HG03521 (cell line): ENCODE measurements at regions not wholly inside any gene's neighbourhood (a gene's known extent, or its start where the extent isn't known, plus 50 kb on each side); places are given as distances from the start of the nearest gene placed in this dataset.
"Not testable (repeated sequence)": the region's sequence is repeated elsewhere in the genome, so short reads cannot be mapped to it uniquely, and the experiment has no call there.

ENCODE experiments used
- ATAC-seq: cut with Tn5 transposase; IDR thresholded peaks from one replicate; pipeline ENCODE4 v1.9.1; 2021; ENCODE audit warnings: mild to moderate bottlenecking, moderate library complexity; ENCODE audit not compliant: unreplicated experiment

DNA sequence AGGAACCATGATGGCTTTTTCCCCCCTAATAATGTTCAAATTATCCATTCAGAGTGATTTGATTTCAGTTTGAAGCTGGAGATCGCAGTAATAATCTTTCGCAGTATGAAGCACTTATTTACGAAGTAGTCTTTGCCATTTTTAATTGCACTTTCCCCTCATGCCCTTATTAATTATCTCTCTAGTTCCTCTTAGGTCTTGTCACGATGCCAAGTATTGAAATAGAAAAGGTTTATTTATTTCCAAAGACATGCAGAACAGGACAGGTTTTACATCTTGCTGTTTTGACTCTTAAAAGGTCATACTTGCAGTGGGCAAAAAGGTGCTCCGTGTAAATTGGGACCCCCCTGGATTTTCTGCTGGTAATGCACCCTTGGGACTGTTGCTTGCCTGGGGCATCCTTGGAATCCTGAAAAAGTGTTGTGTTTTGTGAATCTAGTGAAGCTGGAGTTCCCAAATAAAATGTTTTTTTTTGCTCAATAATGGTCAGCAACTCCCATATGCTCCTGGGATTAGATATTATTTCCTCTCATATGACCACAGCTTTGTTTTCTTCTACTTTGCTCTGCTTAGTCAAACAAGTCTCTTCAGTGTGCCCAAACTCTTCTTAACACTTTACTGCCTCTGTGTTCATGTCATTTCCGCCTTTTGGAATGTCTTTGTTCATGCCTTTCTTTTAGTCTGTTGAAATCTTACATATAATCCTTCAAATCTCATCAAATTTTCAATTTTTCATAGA lies 278.3 kb downstream of the TMEM38B start:
- ATAC-seq = no peak

- ATAC-seq = no peak
Observed at GRCh38 chr9:105973951-105974351, 279.6 kb downstream of the TMEM38B start.

- no peak for ATAC-seq
Observed at GRCh38 chr9:105975886-105976645, 281.7 kb downstream of the TMEM38B start.

GRCh38 chr9:105978336-105978735 lies 284.0 kb downstream of the TMEM38B start:
- no peak for ATAC-seq

- no peak for ATAC-seq
Observed at GRCh38 chr9:105978826-105979225, 284.5 kb downstream of the TMEM38B start.

- no peak for ATAC-seq
Observed at GRCh38 chr9:105979290-105979689, 284.9 kb downstream of the TMEM38B start.

DNA sequence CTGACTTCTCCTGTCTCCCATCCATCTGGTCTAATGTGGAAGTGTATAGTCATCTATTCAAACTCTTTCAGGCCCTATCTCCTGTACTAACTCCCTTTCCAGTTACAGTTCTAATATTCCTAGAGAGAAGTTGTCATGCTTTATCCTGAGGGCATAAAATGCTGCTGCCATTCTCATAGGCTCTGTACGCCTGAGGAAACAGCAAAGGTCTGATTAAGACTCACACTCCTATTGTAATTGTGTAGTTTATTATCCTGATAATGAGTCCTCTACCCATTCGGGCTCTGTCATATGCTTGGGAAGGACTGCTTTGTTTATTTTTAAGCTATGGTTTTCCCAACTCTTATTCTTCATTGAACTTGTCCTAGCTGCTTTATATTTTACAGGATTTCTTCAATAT lies 290.4 kb downstream of the TMEM38B start:
- no peak for ATAC-seq

DNA sequence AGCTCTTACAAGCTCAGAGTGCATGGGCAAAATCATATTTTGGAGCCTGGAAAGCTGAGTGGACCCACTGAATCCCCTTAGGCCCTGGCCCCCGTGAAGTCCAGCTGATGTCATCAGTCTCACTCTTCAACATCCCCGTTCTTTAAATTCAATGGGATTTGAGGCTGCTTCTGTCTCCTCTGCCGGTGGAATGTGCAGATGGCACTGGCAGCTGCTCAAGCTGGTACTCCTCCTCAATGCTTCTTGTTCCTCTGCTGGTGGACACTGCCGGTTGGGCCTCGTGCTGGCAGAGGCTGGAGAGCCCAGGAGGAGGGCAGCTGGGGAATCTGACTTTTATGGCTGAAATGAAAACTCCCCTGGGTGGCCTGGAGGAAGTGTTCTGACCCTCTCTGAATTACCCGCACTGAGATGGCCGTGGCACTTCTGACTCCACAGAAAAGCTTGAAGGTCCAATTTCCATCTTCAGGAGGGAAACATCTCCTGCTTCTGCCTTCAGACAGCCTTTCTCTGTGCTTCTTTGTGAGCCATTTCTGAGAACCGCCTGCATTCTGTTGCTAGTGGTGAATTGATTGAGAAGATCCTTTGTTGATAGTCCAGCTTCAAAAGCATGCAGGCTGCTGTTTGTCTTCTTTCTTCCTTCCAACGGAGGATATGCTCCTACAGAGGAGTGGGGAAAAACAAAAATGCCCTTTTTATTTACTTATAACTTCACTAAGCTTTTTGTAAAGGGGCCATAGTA lies 298.9 kb downstream of the TMEM38B start:
- no peak for ATAC-seq

GRCh38 chr9:105993921-105994715 lies 299.8 kb downstream of the TMEM38B start:
- ATAC-seq = no peak

GRCh38 chr9:105994970-105995369 lies 300.6 kb downstream of the TMEM38B start:
- ATAC-seq = no peak

GRCh38 chr9:106017198-106017740 lies 322.9 kb downstream of the TMEM38B start:
- ATAC-seq = no peak

GRCh38 chr9:106019039-106019680 lies 324.8 kb downstream of the TMEM38B start:
- ATAC-seq = no peak

DNA sequence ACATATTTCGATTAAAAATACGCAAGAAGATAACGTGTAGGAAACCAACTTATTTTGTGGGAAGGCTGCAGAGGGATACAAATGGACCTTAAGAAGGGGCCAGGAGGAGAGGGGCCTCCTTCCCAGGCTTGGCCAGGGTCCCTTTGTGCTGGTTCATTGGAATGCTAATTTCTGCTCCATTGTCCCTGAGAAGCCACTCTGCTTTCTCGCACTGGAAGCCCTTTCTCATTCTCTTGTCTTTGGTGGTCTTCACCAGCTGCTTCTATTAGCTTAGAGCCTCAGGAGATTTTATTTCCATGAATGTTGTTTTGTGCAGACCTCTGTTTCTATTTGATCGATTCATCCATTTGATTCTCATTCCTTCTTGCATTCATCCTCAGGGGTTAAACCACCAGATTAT lies 325.4 kb downstream of the TMEM38B start:
- ATAC-seq = no peak

DNA sequence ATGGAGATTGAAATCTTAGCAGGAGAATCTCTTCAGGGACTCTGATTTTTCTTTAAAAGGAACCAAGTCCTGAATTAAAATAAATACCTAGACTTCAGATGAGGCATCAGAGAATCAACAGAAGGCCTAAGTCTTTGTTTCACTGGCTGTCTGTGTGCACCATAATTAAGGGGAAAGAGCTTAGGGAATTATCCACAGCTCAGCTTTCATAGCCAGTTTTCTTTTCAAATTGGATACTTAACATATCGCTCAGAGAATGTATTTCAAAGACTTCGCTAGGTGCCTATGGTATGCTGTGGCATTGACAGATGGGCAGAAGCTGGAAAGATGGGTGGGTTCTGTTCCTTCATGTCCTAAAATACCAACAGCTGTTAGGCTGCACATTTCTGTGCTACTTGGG lies 325.8 kb downstream of the TMEM38B start:
- ATAC-seq = no peak

DNA sequence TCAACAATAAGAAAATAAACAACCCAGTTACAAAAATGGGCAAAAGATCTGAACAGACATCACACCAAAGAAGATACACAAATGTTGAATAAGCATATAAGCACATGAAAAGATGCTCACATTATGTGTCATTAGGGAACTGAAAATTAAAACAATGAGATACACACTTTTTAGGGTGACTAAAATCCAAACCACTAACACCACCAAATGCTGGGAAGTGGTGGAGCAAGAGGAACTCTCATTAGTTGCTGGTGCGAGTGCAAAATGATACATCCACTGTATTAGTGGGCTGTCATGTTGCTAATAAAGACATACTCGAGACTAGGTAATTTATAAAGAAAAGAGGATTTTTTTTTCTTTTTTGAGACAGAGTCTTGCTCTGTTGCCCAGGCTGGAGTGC lies 329.1 kb downstream of the TMEM38B start:
- no peak for ATAC-seq

DNA sequence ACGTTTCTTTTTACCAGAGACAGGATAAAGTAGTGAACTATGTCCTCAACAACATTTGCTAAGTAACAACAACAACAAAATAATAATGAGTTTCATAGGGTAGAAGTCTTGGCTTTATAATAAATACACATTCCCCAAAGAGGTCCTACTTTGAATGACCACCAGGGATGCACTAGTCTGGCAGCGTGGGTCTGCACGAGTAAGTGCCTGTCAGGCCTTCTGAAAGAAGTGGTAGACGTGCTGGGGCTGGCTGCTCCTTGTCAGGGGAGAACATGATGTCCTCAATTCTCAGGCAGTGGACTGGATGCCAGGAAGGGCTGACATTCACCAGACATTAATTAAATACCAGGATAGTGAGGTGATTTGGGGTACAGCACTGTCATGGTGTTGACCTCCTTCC lies 331.1 kb downstream of the TMEM38B start:
- ATAC-seq = no peak

DNA sequence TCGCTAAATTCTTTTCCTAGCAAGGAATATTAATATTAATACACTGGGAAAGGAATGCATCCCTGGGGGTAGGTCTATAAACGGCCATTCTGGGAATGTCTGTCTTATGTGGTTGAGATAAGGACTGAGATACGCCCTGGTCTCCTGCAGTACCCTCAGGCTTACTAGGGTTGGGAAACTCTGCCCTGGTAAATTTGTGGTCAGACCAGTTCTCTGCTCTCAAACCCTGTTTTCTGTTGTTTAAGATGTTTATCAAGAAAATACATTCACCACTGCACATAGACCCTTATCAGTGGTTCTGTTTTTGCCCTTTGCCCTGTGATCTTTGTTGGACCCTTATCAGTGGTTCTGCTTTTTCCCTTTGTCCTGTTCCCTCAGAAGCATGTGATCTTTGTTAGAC lies 335.8 kb downstream of the TMEM38B start:
- not testable (repeated sequence) for ATAC-seq

- ATAC-seq = no peak
Observed at GRCh38 chr9:106032978-106033377, 338.6 kb downstream of the TMEM38B start.

DNA sequence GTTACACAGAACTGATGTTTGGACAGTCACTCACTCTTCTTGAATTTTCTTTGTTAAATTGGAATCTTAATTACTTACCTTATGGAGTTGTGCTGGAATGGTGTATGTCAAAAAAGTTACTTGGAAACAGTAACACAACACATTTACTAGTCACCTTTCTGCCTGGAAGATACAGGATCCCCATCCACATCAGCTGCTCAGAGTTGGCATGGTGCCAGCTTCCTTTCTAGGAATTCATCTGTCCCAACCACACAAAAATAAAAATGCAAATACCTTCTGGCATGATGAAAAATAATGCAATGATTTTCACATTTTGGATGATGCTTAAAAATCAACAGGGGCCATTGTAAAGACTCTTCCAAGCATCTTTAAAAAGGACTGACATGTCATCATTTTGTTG lies 341.5 kb downstream of the TMEM38B start:
- ATAC-seq = no peak
